Chondrocyte (in vitro differentiated cells): ENCODE measurements at regions not wholly inside any gene's neighbourhood (a gene's known extent, or its start where the extent isn't known, plus 50 kb on each side); places are given as distances from the start of the nearest gene placed in this dataset.

ENCODE experiments used
- DNase-seq: peaks from one replicate; pipeline ENCODE4 v3.0.0; 2021; ENCODE audit warnings: mixed read lengths, low spot score
- H3K27ac Mint-ChIP-seq: one replicate; pipeline ENCODE4 v1.8.0; 2021; ENCODE audit warnings: mild to moderate bottlenecking, moderate library complexity, mixed read lengths; ENCODE audit not compliant: unreplicated experiment
- H3K27me3 Mint-ChIP-seq: 2 replicates; pipeline ENCODE4 v1.8.0; 2021; ENCODE audit warnings: low read depth, mixed read lengths
- H3K36me3 Mint-ChIP-seq: 2 replicates; pipeline ENCODE4 v1.8.0; 2021; ENCODE audit warnings: low read depth, mixed read lengths
- H3K4me1 Mint-ChIP-seq: 2 replicates; pipeline ENCODE4 v1.8.0; 2021; ENCODE audit warnings: low read depth, mild to moderate bottlenecking, mixed read lengths
- H3K4me3 Mint-ChIP-seq: one replicate; pipeline ENCODE4 v1.8.0; 2021; ENCODE audit warnings: mild to moderate bottlenecking, moderate library complexity, mixed read lengths; ENCODE audit not compliant: unreplicated experiment
- H3K9me3 Mint-ChIP-seq: 2 replicates; pipeline ENCODE4 v1.8.0; 2021; ENCODE audit warnings: low read depth, mixed read lengths
- CTCF ChIP-seq: fragments of 200-600 bp; sonication (generic); IDR thresholded peaks from 2 replicates; pipeline ENCODE4 v1.5.0; 2021; ENCODE audit warnings: antibody characterized with exemption, mild to moderate bottlenecking, moderate library complexity

GRCh38 chr14:61120576-61120975 lies 139.5 kb downstream of the SLC38A6 start:
- H3K4me1 Mint-ChIP-seq = peaks cover 43% of the 10 kb centered on the region
- no peak overlapping the region for H3K27ac Mint-ChIP-seq
- no peaks in the 10 kb centered on the region for H3K36me3 Mint-ChIP-seq
- TF ChIP-seq CTCF = no peak
- no peak overlapping the region for H3K4me3 Mint-ChIP-seq
- no peak for DNase-seq
- H3K9me3 Mint-ChIP-seq = peaks cover 6% of the 10 kb centered on the region
- no peaks in the 10 kb centered on the region for H3K27me3 Mint-ChIP-seq

GRCh38 chr14:61119006-61119405 lies 138.0 kb downstream of the SLC38A6 start:
- no peak for DNase-seq
- peaks cover 35% of the 10 kb centered on the region for H3K4me1 Mint-ChIP-seq
- H3K9me3 Mint-ChIP-seq = peaks cover 14% of the 10 kb centered on the region
- TF ChIP-seq CTCF = no peak
- peaks cover 7% of the 10 kb centered on the region for H3K36me3 Mint-ChIP-seq
- no peak overlapping the region for H3K4me3 Mint-ChIP-seq
- no peak overlapping the region for H3K27ac Mint-ChIP-seq
- H3K27me3 Mint-ChIP-seq = no peaks in the 10 kb centered on the region

- H3K36me3 Mint-ChIP-seq = peaks cover 8% of the 10 kb centered on the region
- H3K9me3 Mint-ChIP-seq = peaks cover 18% of the 10 kb centered on the region
- TF ChIP-seq CTCF = no peak
- peaks cover 40% of the 10 kb centered on the region for H3K4me1 Mint-ChIP-seq
- no peak overlapping the region for H3K27ac Mint-ChIP-seq
- no peaks in the 10 kb centered on the region for H3K27me3 Mint-ChIP-seq
- no peak overlapping the region for H3K4me3 Mint-ChIP-seq
- DNase-seq = no peak
These were observed 135.3 kb downstream of the SLC38A6 start for GRCh38 chr14:61116369-61116768.

- no peak for TF ChIP-seq CTCF
- DNase-seq = no peak
- Mint-ChIP-seq H3K4me3 (no peak overlapping the region), H3K36me3 (peaks cover 9% of the 10 kb centered on the region), H3K9me3 (peaks cover 12% of the 10 kb centered on the region), H3K4me1 (peaks cover 51% of the 10 kb centered on the region), H3K27me3 (no peaks in the 10 kb centered on the region), H3K27ac (no peak overlapping the region)
These were observed 132.6 kb downstream of the SLC38A6 start for GRCh38 chr14:61113561-61114225.

- no peaks in the 10 kb centered on the region for H3K27me3 Mint-ChIP-seq
- no peak for TF ChIP-seq CTCF
- H3K36me3 Mint-ChIP-seq = peaks cover 9% of the 10 kb centered on the region
- H3K27ac Mint-ChIP-seq = no peak overlapping the region
- no peak overlapping the region for H3K4me3 Mint-ChIP-seq
- H3K9me3 Mint-ChIP-seq = peaks cover 12% of the 10 kb centered on the region
- DNase-seq = no peak
- peaks cover 56% of the 10 kb centered on the region for H3K4me1 Mint-ChIP-seq
These were observed 131.5 kb downstream of the SLC38A6 start for GRCh38 chr14:61112506-61112905.
